ENCODE measurements at regions not wholly inside any gene's neighbourhood (a gene's known extent, or its start where the extent isn't known, plus 50 kb on each side); places are given as distances from the start of the nearest gene placed in this dataset.

- H3K4me1 ChIP-seq (replicated peaks in 1 of 4; ENCODE audit: control insufficient read depth in 3 of 4, insufficient read depth in 4 of 4, low read length in 3 of 4): peaks cover 0 to 23% (median 7%) of the 10 kb centered on the region in 4 experiments; a peak in 5 of 7 replicates
- CTCF ChIA-PET (ENCODE audit: partially characterized antibody): no interaction called here
- POLR2A ChIA-PET (ENCODE audit: partially characterized antibody): no interaction called here
- no peak overlapping the region for H3K4ac ChIP-seq (replicated peaks; ENCODE audit: insufficient read length, low read depth, low read length)
- H2BK12ac ChIP-seq (ENCODE audit: low read depth, low read length): no peak overlapping the region
- no peaks in the 10 kb centered on the region for H3K79me1 ChIP-seq (ENCODE audit: low read depth, low read length)
- no peak overlapping the region for H4K91ac ChIP-seq (replicated peaks; ENCODE audit: insufficient read length, low read length)
- no peak overlapping the region for H2AFZ ChIP-seq (ENCODE audit: low read length)
- no peak overlapping the region for H3K9ac ChIP-seq (replicated peaks in 1 of 4; ENCODE audit: extremely low read depth in 1 of 4, low read depth in 3 of 4, low read length in 3 of 4)
- H3K79me2 ChIP-seq (ENCODE audit: control insufficient read depth in 1 of 2, insufficient read depth in 2 of 2, low read length in 2 of 2): peaks cover 0 to 6% of the 10 kb centered on the region in 2 experiments; a peak in 3 of 4 replicates
- no peak overlapping the region for H2BK20ac ChIP-seq (ENCODE audit: low read length)
- H4K5ac ChIP-seq (ENCODE audit: insufficient read length, low read depth, low read length): no peak overlapping the region
- no peaks in the 10 kb centered on the region for H3K23me2 ChIP-seq (ENCODE audit: low read depth, low read length)
- H3K4me2 ChIP-seq (ENCODE audit: insufficient read depth in 1 of 2, low read depth in 2 of 2, low read length in 2 of 2): no peak overlapping the region
- H3K27me3 ChIP-seq (replicated peaks in 1 of 4; ENCODE audit: control insufficient read depth in 3 of 4, extremely low read depth in 1 of 4, insufficient read depth in 3 of 4, low read length in 3 of 4): no peaks in the 10 kb centered on the region
- H3K27ac ChIP-seq (ENCODE audit: low read depth, low read length): no peak overlapping the region
- 92% methylated on average over 3 of the region's 3 CpGs; no CpG with 5 or more reads in 1 of the 2 experiments for WGBS, 2 experiments (ENCODE audit: extremely low coverage in 1 of 2, insufficient coverage in 1 of 2, insufficient read length in 1 of 2, insufficient replicate concordance in 2 of 2, low coverage in 1 of 2, low lambda C conversion rate in 2 of 2, missing lambda C conversion rate in 1 of 2)
- H3K36me3 ChIP-seq (ENCODE audit: control insufficient read depth in 2 of 4, insufficient read depth in 4 of 4, low read length in 3 of 4): peaks cover 0 to 31% (median 6%) of the 10 kb centered on the region in 4 experiments; a peak in 4 of 8 replicates
- FAIRE-seq: no peak
- H3K14ac ChIP-seq (ENCODE audit: insufficient read length): no peak overlapping the region
- no peak overlapping the region for H3K56ac ChIP-seq (replicated peaks; ENCODE audit: insufficient read length, low read depth, low read length)
- no peak overlapping the region for H3K4me3 ChIP-seq (ENCODE audit: extremely low read depth in 1 of 4, insufficient read depth in 2 of 4, low read depth in 3 of 4, low read length in 4 of 4)
- H3K18ac ChIP-seq (ENCODE audit: extremely low read depth, low read length): no peak overlapping the region
- H4K20me1 ChIP-seq (replicated peaks in 1 of 2; ENCODE audit: control insufficient read depth in 1 of 2, insufficient read depth in 2 of 2, low read length in 2 of 2): no peaks in the 10 kb centered on the region
- H2BK15ac ChIP-seq (ENCODE audit: low read length): no peak overlapping the region
- DNase-seq (ENCODE audit: low read depth in 1 of 2, low spot score in 2 of 2): no peak
- no peak overlapping the region for H2BK120ac ChIP-seq (replicated peaks; ENCODE audit: low read depth, low read length)
- no peak overlapping the region for H4K8ac ChIP-seq (ENCODE audit: extremely low read depth, insufficient read depth, low read length)
- no peaks in the 10 kb centered on the region for H3K9me3 ChIP-seq (ENCODE audit: insufficient read depth in 2 of 2, low read depth in 1 of 2, low read length in 1 of 2)
- H2AK5ac ChIP-seq (ENCODE audit: low read depth, low read length): no peak overlapping the region
- no peak overlapping the region for H3K23ac ChIP-seq (ENCODE audit: insufficient read length)
- H2BK5ac ChIP-seq (ENCODE audit: low read depth, low read length): no peak overlapping the region
- TF ChIP-seq RNF2 (IDR thresholded peaks at IDR 0.05; ENCODE audit: borderline replicate concordance, low read depth, low read length, missing control alignments, poor library complexity, severe bottlenecking) (no peak), POU5F1 (IDR thresholded peaks at IDR 0.05; ENCODE audit: low read depth, low read length) (no peak), PHF8 (conservative IDR thresholded peaks at IDR 0.05; ENCODE audit: low read depth, low read length) (no peak), CREB1 (IDR thresholded peaks at IDR 0.05) (no peak), ATF3 (IDR thresholded peaks at IDR 0.05; ENCODE audit: insufficient read depth, low read depth, low read length) (no peak), KDM1A (IDR thresholded peaks at IDR 0.05; ENCODE audit: borderline replicate concordance, low read length) (no peak), POLR2A (IDR thresholded peaks at IDR 0.05; ENCODE audit: control extremely low read depth in 1 of 2, low read depth in 2 of 2, low read length in 2 of 2) (no peak), KDM5A (IDR thresholded peaks at IDR 0.05; ENCODE audit: low read length) (no peak), CBX8 (IDR thresholded peaks at IDR 0.05; ENCODE audit: borderline replicate concordance, low read depth, low read length) (no peak), SIN3A (conservative IDR thresholded peaks at IDR 0.05 in 1 of 2, IDR thresholded peaks at IDR 0.05 in 1 of 2; ENCODE audit: low read depth in 1 of 2, low read length in 2 of 2) (no peak), BACH1 (IDR thresholded peaks at IDR 0.05; ENCODE audit: low read length) (no peak)
Measured at GRCh38 chr5:124637011-124637410, 109.4 kb downstream of the ZNF608 start.

All from H1 (cell line).